ENCODE measurements at regions not wholly inside any gene's neighbourhood (a gene's known extent, or its start where the extent isn't known, plus 50 kb on each side); places are given as distances from the start of the nearest gene placed in this dataset.

DNA sequence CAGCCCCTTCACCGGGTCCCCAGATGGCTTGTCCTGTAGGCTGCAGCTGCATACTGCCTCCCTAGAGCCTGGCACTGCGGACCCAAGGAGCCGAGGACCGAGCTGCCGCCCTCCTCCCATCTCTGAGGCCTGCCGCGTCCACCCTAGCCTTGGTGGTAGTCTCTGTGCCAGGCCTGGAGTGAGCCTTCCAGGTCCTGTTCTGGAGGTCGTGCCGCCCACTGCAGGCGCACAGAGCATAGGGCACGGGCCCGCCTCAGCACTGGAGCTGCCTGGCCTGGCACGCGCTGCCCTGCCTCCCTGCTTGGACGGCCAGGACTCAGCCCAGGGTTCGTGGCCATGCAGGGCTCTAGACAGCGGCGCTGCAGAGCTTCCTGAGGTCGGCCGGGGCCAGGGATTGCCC, 239.5 kb downstream of the DCDC2C start:
- no peak for TF ChIP-seq FOSL1 (IDR thresholded peaks at IDR 0.05; ENCODE audit: low read depth)
- no peak for TF ChIP-seq EZH2 (IDR thresholded peaks at IDR 0.05)
- TF ChIP-seq, protein P1, sequence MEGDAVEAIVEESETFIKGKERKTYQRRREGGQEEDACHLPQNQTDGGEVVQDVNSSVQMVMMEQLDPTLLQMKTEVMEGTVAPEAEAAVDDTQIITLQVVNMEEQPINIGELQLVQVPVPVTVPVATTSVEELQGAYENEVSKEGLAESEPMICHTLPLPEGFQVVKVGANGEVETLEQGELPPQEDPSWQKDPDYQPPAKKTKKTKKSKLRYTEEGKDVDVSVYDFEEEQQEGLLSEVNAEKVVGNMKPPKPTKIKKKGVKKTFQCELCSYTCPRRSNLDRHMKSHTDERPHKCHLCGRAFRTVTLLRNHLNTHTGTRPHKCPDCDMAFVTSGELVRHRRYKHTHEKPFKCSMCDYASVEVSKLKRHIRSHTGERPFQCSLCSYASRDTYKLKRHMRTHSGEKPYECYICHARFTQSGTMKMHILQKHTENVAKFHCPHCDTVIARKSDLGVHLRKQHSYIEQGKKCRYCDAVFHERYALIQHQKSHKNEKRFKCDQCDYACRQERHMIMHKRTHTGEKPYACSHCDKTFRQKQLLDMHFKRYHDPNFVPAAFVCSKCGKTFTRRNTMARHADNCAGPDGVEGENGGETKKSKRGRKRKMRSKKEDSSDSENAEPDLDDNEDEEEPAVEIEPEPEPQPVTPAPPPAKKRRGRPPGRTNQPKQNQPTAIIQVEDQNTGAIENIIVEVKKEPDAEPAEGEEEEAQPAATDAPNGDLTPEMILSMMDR (IDR thresholded peaks at IDR 0.05 in 2 of 3, conservative IDR thresholded peaks at IDR 0.05 in 1 of 3; ENCODE audit: borderline replicate concordance in 1 of 3, insufficient read depth in 1 of 3, low read depth in 2 of 3, low read length in 2 of 3) = no peak
- TF ChIP-seq POLR2A (IDR thresholded peaks at IDR 0.05; ENCODE audit: borderline replicate concordance, extremely low read depth, insufficient read depth, insufficient read length) = no peak
